Ectodermal cell (in vitro differentiated cells): ENCODE measurements at regions not wholly inside any gene's neighbourhood (a gene's known extent, or its start where the extent isn't known, plus 50 kb on each side); places are given as distances from the start of the nearest gene placed in this dataset.

Source experiments
- H3K27ac ChIP-seq: 2 replicates; pipeline ENCODE4 v1.7.0; 2013; ENCODE audit warnings: mild to moderate bottlenecking, low read depth, low read length; ENCODE audit not compliant: insufficient read depth, poor library complexity, severe bottlenecking
- H3K27me3 ChIP-seq: 2 replicates; pipeline ENCODE4 v1.7.0; 2013; ENCODE audit warnings: mild to moderate bottlenecking, low read length; ENCODE audit not compliant: insufficient read depth, control insufficient read depth, poor library complexity, severe bottlenecking
- H3K36me3 ChIP-seq: one replicate; pipeline ENCODE4 v1.7.0; 2013; ENCODE audit warnings: low read length; ENCODE audit not compliant: control insufficient read depth, insufficient read depth
- H3K4me1 ChIP-seq: one replicate; pipeline ENCODE4 v1.7.0; 2013; ENCODE audit warnings: low read length; ENCODE audit not compliant: control insufficient read depth, insufficient read depth
- H3K4me3 ChIP-seq: 2 replicates; pipeline ENCODE4 v1.7.0; 2013; ENCODE audit warnings: low read depth, low read length, control low read depth; ENCODE audit not compliant: insufficient read depth
- H3K9me3 ChIP-seq: 2 replicates; pipeline ENCODE4 v1.7.0; 2013; ENCODE audit warnings: mild to moderate bottlenecking, low read length, moderate library complexity; ENCODE audit not compliant: control insufficient read depth
- WGBS, 2 experiments: methylation state at CpG; one replicate each; pipeline ENCODE4 v1.1.7; 2013; ENCODE audit warnings: missing lambda C conversion rate in 2 of 2; 5-methylcytosine and 5-hydroxymethylcytosine counted together

GRCh38 chr3:126258670-126259069 is 78.3 kb upstream of the ALDH1L1 start:
- Histone ChIP-seq H3K36me3 (no peaks in the 10 kb centered on the region), H3K27ac (no peak overlapping the region), H3K9me3 (no peaks in the 10 kb centered on the region), H3K4me1 (no peaks in the 10 kb centered on the region), H3K27me3 (no peaks in the 10 kb centered on the region), H3K4me3 (no peak overlapping the region)
- 88 to 93% methylated on average over 1 of the region's 1 CpG for WGBS, 2 experiments

GRCh38 chr3:126257984-126258383 is 77.6 kb upstream of the ALDH1L1 start:
- Histone ChIP-seq H3K36me3 (no peaks in the 10 kb centered on the region), H3K4me3 (no peak overlapping the region), H3K9me3 (no peaks in the 10 kb centered on the region), H3K27ac (no peak overlapping the region), H3K27me3 (no peaks in the 10 kb centered on the region), H3K4me1 (peaks cover 3% of the 10 kb centered on the region)
- 94 to 99% methylated on average over 3 of the region's 3 CpGs for WGBS, 2 experiments

GRCh38 chr3:126257174-126257573 is 76.8 kb upstream of the ALDH1L1 start:
- Histone ChIP-seq H3K4me3 (no peak overlapping the region), H3K27me3 (no peaks in the 10 kb centered on the region), H3K36me3 (no peaks in the 10 kb centered on the region), H3K9me3 (no peaks in the 10 kb centered on the region), H3K4me1 (peaks cover 10% of the 10 kb centered on the region), H3K27ac (no peak overlapping the region)
- WGBS, 2 experiments: 91 to 94% methylated on average over 11 of the region's 11 CpGs

GRCh38 chr3:126256251-126256650 is 75.9 kb upstream of the ALDH1L1 start:
- Histone ChIP-seq H3K4me1 (peaks cover 10% of the 10 kb centered on the region), H3K27me3 (no peaks in the 10 kb centered on the region), H3K36me3 (no peaks in the 10 kb centered on the region), H3K27ac (no peak overlapping the region), H3K4me3 (no peak overlapping the region), H3K9me3 (no peaks in the 10 kb centered on the region)
- 91 to 92% methylated on average over 7 of the region's 7 CpGs for WGBS, 2 experiments

- WGBS, 2 experiments: 83 to 89% methylated on average over 2 of the region's 2 CpGs
- no peak overlapping the region for H3K4me3 ChIP-seq
- H3K27me3 ChIP-seq: no peaks in the 10 kb centered on the region
- peaks cover 10% of the 10 kb centered on the region for H3K4me1 ChIP-seq
- H3K36me3 ChIP-seq: no peaks in the 10 kb centered on the region
- H3K27ac ChIP-seq: no peak overlapping the region
- no peaks in the 10 kb centered on the region for H3K9me3 ChIP-seq
Measured at GRCh38 chr3:126253072-126253471, 72.7 kb upstream of the ALDH1L1 start.

GRCh38 chr3:126252373-126252772 is 72.0 kb upstream of the ALDH1L1 start:
- 80 to 83% methylated on average over 1 of the region's 1 CpG for WGBS, 2 experiments
- H3K36me3 ChIP-seq: no peaks in the 10 kb centered on the region
- H3K27ac ChIP-seq: no peak overlapping the region
- H3K4me1 ChIP-seq: peaks cover 10% of the 10 kb centered on the region
- no peaks in the 10 kb centered on the region for H3K9me3 ChIP-seq
- no peaks in the 10 kb centered on the region for H3K27me3 ChIP-seq
- H3K4me3 ChIP-seq: no peak overlapping the region

GRCh38 chr3:126245811-126246727 is 65.7 kb upstream of the ALDH1L1 start:
- peaks cover 2% of the 10 kb centered on the region for H3K9me3 ChIP-seq
- no peaks in the 10 kb centered on the region for H3K36me3 ChIP-seq
- H3K27ac ChIP-seq: no peak overlapping the region
- H3K4me3 ChIP-seq: no peak overlapping the region
- H3K27me3 ChIP-seq: no peaks in the 10 kb centered on the region
- H3K4me1 ChIP-seq: no peaks in the 10 kb centered on the region
- WGBS, 2 experiments: 63 to 68% methylated on average over 14 of the region's 14 CpGs
